Panc1 (cell line): ENCODE measurements at regions not wholly inside any gene's neighbourhood (a gene's known extent, or its start where the extent isn't known, plus 50 kb on each side); places are given as distances from the start of the nearest gene placed in this dataset.

Source experiments
- ATAC-seq: fragments of 200-7000 bp; cut with Tn5 transposase; 2 replicates; pipeline ENCODE4 v1.9.1; 2020; ENCODE audit warnings: mild to moderate bottlenecking, moderate library complexity
- BruUV-seq: library from RNA; stranded (reverse); fragments of 400-500 nt; replicated peaks from 2 replicates; lab custom pipeline; 2021; lab: Mats Ljungman, UMichigan
- CTCF ChIA-PET: fragments of 300-600 bp; sonication (Branson Sonifier 250); formaldehyde crosslinking; loops from one replicate; lab custom pipeline; 2022; ENCODE audit warnings: antibody characterized with exemption; lab: Charles Lee
- POLR2A ChIA-PET: fragments of 300-600 bp; sonication (Branson Sonifier 250); formaldehyde crosslinking; loops from one replicate; lab custom pipeline; 2022; ENCODE audit warnings: antibody characterized with exemption; lab: Charles Lee
- DNase-seq: peaks from one replicate; pipeline ENCODE4 v3.0.0-alpha.2; 2010; ENCODE audit warnings: low read depth, low spot score
- H3K27ac ChIP-seq: 2 replicates; pipeline ENCODE4 v1.5.1; 2011; ENCODE audit warnings: mild to moderate bottlenecking, low read length, inconsistent platforms
- H3K27me3 ChIP-seq: fragments of 200-500 bp; sonication (Bioruptor generic); 2 replicates; pipeline ENCODE4 v1.6.0; 2014; ENCODE audit warnings: low read length, inconsistent platforms; ENCODE audit not compliant: control insufficient read depth, insufficient read depth
- H3K36me3 ChIP-seq: fragments of 200-500 bp; sonication (Bioruptor generic); 2 replicates; pipeline ENCODE4 v1.5.1; 2014; ENCODE audit warnings: inconsistent platforms, mild to moderate bottlenecking, low read length, moderate library complexity; ENCODE audit not compliant: control insufficient read depth, insufficient read depth
- H3K4me1 ChIP-seq: 2 replicates; pipeline ENCODE4 v1.5.1; 2011; ENCODE audit warnings: inconsistent platforms, mild to moderate bottlenecking, low read length, moderate library complexity; ENCODE audit not compliant: control insufficient read depth, insufficient read depth
- H3K4me3 ChIP-seq, 2 experiments: 2 replicates each; pipeline ENCODE4 v1.5.1; 2011 to 2012; ENCODE audit warnings: low read depth in 2 of 2, low read length in 2 of 2, mild to moderate bottlenecking in 2 of 2, inconsistent platforms in 1 of 2, moderate library complexity in 1 of 2
- H3K9me3 ChIP-seq: fragments of 200-500 bp; sonication (Bioruptor generic); 2 replicates; pipeline ENCODE4 v1.5.1; 2014; ENCODE audit warnings: low read depth, mild to moderate bottlenecking, inconsistent platforms, low read length, moderate library complexity; ENCODE audit not compliant: control insufficient read depth, insufficient read depth
- POLR2AphosphoS5 ChIP-seq: IDR thresholded peaks from 2 replicates; pipeline ENCODE4 v1.6.1; 2012; ENCODE audit warnings: mild to moderate bottlenecking, low read depth, low read length, moderate library complexity
- SIN3A ChIP-seq: IDR thresholded peaks from 2 replicates; pipeline ENCODE4 v1.6.1; 2012; ENCODE audit warnings: low read depth, mild to moderate bottlenecking, low read length, moderate library complexity, borderline replicate concordance; ENCODE audit not compliant: insufficient read depth
- TCF7L2 ChIP-seq: IDR thresholded peaks from 2 replicates; pipeline ENCODE4 v1.6.1; 2011; ENCODE audit warnings: mild to moderate bottlenecking, low read depth, low read length, inconsistent platforms
- in situ Hi-C: cut with HindIII; loops from 2 replicates; pipeline ENCODE4 v1.10.0; 2016; ENCODE audit warnings: low sequenced_read_pairs, low pct_unique_long_range_greater_than_20kb
- intact Hi-C: fragments of 100-400 bp; cut with micrococcal nuclease; formaldehyde crosslinking; loops from one replicate; pipeline ENCODE4 v1.10.0; 2022; ENCODE audit not compliant: unreplicated experiment
- TF ChIP-seq, protein P1 (sequence below), 2 experiments: IDR thresholded peaks; 2 replicates each; pipeline ENCODE4 v1.6.1; 2011 to 2012; ENCODE audit warnings: low read depth in 2 of 2, control low read depth in 1 of 2, low read length in 1 of 2, mild to moderate bottlenecking in 1 of 2, moderate library complexity in 1 of 2; ENCODE audit not compliant: insufficient read depth in 1 of 2
- TF ChIP-seq, protein P2 (sequence below): fragments of 450-650 bp; IDR thresholded peaks from 2 replicates; pipeline ENCODE4 v1.5.1; 2017; ENCODE audit warnings: mild to moderate bottlenecking

DNA sequence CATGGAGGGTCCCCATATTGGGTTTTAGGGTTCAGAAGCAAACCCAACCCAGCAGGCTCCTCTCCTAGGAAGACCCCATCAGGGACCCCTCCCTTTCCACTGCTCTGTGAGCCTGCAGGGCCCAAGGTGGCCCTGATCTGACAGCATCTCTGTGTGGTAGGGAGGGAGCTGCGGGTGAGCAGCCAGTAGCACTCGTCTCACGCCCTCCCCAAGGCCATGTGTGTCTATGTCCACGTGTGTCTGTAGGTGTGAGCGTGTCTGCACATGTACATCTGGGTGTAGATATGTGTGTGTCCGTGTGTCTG is 103.5 kb upstream of the FAM20C start:
- POLR2A ChIA-PET: no interaction called here
- Histone ChIP-seq H3K27me3 (no peaks in the 10 kb centered on the region; the same call in 1 of the 2 replicates), H3K4me3 (no peak overlapping the region), H3K36me3 (no peaks in the 10 kb centered on the region), H3K27ac (no peak overlapping the region), H3K4me1 (no peaks in the 10 kb centered on the region), H3K9me3 (no peaks in the 10 kb centered on the region)
- DNase-seq (no peak), ATAC-seq (no peak)
- TF ChIP-seq POLR2AphosphoS5 (no peak), TCF7L2 (no peak), SIN3A (no peak)
- TF ChIP-seq, protein P1, sequence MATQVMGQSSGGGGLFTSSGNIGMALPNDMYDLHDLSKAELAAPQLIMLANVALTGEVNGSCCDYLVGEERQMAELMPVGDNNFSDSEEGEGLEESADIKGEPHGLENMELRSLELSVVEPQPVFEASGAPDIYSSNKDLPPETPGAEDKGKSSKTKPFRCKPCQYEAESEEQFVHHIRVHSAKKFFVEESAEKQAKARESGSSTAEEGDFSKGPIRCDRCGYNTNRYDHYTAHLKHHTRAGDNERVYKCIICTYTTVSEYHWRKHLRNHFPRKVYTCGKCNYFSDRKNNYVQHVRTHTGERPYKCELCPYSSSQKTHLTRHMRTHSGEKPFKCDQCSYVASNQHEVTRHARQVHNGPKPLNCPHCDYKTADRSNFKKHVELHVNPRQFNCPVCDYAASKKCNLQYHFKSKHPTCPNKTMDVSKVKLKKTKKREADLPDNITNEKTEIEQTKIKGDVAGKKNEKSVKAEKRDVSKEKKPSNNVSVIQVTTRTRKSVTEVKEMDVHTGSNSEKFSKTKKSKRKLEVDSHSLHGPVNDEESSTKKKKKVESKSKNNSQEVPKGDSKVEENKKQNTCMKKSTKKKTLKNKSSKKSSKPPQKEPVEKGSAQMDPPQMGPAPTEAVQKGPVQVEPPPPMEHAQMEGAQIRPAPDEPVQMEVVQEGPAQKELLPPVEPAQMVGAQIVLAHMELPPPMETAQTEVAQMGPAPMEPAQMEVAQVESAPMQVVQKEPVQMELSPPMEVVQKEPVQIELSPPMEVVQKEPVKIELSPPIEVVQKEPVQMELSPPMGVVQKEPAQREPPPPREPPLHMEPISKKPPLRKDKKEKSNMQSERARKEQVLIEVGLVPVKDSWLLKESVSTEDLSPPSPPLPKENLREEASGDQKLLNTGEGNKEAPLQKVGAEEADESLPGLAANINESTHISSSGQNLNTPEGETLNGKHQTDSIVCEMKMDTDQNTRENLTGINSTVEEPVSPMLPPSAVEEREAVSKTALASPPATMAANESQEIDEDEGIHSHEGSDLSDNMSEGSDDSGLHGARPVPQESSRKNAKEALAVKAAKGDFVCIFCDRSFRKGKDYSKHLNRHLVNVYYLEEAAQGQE (IDR thresholded peaks at IDR 0.05; ENCODE audit: insufficient read depth in 1 of 2, low read depth in 2 of 2, low read length in 1 of 2): no peak
- TF ChIP-seq, protein P2, sequence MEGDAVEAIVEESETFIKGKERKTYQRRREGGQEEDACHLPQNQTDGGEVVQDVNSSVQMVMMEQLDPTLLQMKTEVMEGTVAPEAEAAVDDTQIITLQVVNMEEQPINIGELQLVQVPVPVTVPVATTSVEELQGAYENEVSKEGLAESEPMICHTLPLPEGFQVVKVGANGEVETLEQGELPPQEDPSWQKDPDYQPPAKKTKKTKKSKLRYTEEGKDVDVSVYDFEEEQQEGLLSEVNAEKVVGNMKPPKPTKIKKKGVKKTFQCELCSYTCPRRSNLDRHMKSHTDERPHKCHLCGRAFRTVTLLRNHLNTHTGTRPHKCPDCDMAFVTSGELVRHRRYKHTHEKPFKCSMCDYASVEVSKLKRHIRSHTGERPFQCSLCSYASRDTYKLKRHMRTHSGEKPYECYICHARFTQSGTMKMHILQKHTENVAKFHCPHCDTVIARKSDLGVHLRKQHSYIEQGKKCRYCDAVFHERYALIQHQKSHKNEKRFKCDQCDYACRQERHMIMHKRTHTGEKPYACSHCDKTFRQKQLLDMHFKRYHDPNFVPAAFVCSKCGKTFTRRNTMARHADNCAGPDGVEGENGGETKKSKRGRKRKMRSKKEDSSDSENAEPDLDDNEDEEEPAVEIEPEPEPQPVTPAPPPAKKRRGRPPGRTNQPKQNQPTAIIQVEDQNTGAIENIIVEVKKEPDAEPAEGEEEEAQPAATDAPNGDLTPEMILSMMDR: no peak
- in situ Hi-C loops (no loop called here), intact Hi-C loops (no loop called here)
- CTCF ChIA-PET: no interaction called here
- BruUV-seq: no TSS peak

DNA sequence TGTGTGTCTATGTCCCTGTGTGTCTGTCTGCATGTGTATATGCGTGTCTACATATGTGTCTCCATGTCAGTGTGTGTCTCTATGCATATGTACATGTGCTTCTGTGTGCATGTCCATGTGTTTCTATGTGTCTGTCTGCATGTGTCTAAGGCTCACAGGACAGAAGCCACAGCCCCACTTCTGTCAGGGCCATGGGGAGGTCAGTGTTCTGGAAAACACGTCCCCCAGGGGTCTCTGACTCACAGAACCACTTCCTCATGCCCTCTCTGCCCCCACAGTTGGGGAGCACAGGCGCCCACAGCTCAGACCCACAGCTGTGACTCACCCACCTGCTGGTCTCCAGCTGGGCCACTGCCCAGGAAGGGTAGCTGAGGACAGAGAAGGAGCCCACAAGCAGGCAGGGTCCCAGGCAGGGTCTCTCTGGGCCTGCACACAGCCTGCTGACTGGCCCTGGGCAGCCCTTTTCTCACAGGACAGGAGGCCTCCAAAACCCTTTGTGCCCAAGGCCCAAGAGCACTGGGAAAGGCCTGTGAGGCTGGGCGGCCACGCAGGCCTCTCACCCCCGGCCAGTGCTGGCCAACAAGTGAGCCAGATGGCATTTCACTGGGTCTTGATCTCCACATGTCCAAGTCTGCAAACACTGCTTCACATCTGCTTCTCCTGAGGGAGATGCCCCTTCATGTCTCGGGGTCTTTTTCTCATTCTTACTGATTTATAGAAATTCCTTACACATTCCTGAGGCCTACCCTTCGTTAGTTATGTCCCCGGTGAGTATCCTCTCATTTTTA is 102.9 kb upstream of the FAM20C start:
- in situ Hi-C loops: no loop called here
- CTCF ChIA-PET: no interaction called here
- H3K9me3 ChIP-seq: no peaks in the 10 kb centered on the region
- TF ChIP-seq TCF7L2 (no peak), POLR2AphosphoS5 (no peak)
- TF ChIP-seq, protein P1 (IDR thresholded peaks at IDR 0.05; ENCODE audit: insufficient read depth in 1 of 2, low read depth in 2 of 2, low read length in 1 of 2): no peak
- TF ChIP-seq, protein P2: no peak
- no peaks in the 10 kb centered on the region for H3K4me1 ChIP-seq
- H3K36me3 ChIP-seq: no peaks in the 10 kb centered on the region
- ATAC-seq (no peak), DNase-seq (no peak)
- no peak overlapping the region for H3K4me3 ChIP-seq
- POLR2A ChIA-PET: no interaction called here
- intact Hi-C loops: no loop called here
- no TSS peak for BruUV-seq
- H3K27ac ChIP-seq: no peak overlapping the region
- H3K27me3 ChIP-seq: no peaks in the 10 kb centered on the region; the same call in 1 of the 2 replicates
